HEK293T (cell line): ENCODE measurements at regions not wholly inside any gene's neighbourhood (a gene's known extent, or its start where the extent isn't known, plus 50 kb on each side); places are given as distances from the start of the nearest gene placed in this dataset.
A peak's percentile ranks its signal among the peaks of the same experiment; 100 is the strongest.

Experiments
- CTCF ChIA-PET: fragments of 350-600 bp; formaldehyde crosslinking; extraction: SDS; loops from one replicate; lab custom pipeline; 2021; ENCODE audit warnings: antibody characterized with exemption, inconsistent platforms; lab: Yijun Ruan, JAX
- POLR2A ChIA-PET: fragments of 350-600 bp; formaldehyde crosslinking; extraction: SDS; loops from one replicate; lab custom pipeline; 2020; ENCODE audit warnings: antibody characterized with exemption, inconsistent platforms; lab: Yijun Ruan, JAX
- DNase-seq: peaks from one replicate; pipeline ENCODE4 v3.0.0; 2012; ENCODE audit warnings: mixed read lengths; ENCODE audit errors: extremely low spot score
- ARNT ChIP-seq: fragments of 450-650 bp; IDR thresholded peaks from 2 replicates; pipeline ENCODE4 v1.6.1; 2017; ENCODE audit warnings: mild to moderate bottlenecking
- BHLHE40 ChIP-seq: fragments of 450-650 bp; IDR thresholded peaks from 2 replicates; pipeline ENCODE4 v1.6.1; 2016; ENCODE audit warnings: mild to moderate bottlenecking, moderate library complexity, borderline replicate concordance
- CTBP1 ChIP-seq: fragments of 450-650 bp; IDR thresholded peaks from 2 replicates; pipeline ENCODE4 v1.6.1; 2016; ENCODE audit warnings: borderline replicate concordance
- ELF4 ChIP-seq: fragments of 450-650 bp; IDR thresholded peaks from 2 replicates; pipeline ENCODE4 v1.6.1; 2017; ENCODE audit warnings: antibody characterized with exemption
- FOXA1 ChIP-seq: fragments of 450-650 bp; IDR thresholded peaks from 2 replicates; pipeline ENCODE4 v1.6.1; 2016; ENCODE audit warnings: mild to moderate bottlenecking
- FOXK2 ChIP-seq: fragments of 450-650 bp; IDR thresholded peaks from 2 replicates; pipeline ENCODE4 v1.6.1; 2016; ENCODE audit warnings: mild to moderate bottlenecking
- FOXM1 ChIP-seq: fragments of 450-650 bp; IDR thresholded peaks from 2 replicates; pipeline ENCODE4 v1.6.1; 2017; ENCODE audit warnings: mild to moderate bottlenecking, borderline replicate concordance
- HDGF ChIP-seq: fragments of 450-650 bp; IDR thresholded peaks from 2 replicates; pipeline ENCODE4 v1.6.1; 2017; ENCODE audit warnings: antibody characterized with exemption, borderline replicate concordance
- L3MBTL2 ChIP-seq: fragments of 450-650 bp; conservative IDR thresholded peaks from 2 replicates; pipeline ENCODE4 v1.6.1; 2016; ENCODE audit warnings: mild to moderate bottlenecking
- LEF1 ChIP-seq: fragments of 450-650 bp; IDR thresholded peaks from 2 replicates; pipeline ENCODE4 v1.6.1; 2017; ENCODE audit warnings: mild to moderate bottlenecking, borderline replicate concordance
- NFRKB ChIP-seq: fragments of 450-650 bp; IDR thresholded peaks from 2 replicates; pipeline ENCODE4 v1.6.1; 2016; ENCODE audit warnings: mild to moderate bottlenecking, moderate library complexity
- SP1 ChIP-seq: fragments of 450-650 bp; IDR thresholded peaks from 2 replicates; pipeline ENCODE4 v1.6.1; 2017
- SUZ12 ChIP-seq: fragments of 450-650 bp; IDR thresholded peaks from 2 replicates; pipeline ENCODE4 v1.6.1; 2016; ENCODE audit warnings: mild to moderate bottlenecking
- TARDBP ChIP-seq: fragments of 450-650 bp; IDR thresholded peaks from 2 replicates; pipeline ENCODE4 v1.6.1; 2016
- ZNF384 ChIP-seq: fragments of 450-650 bp; IDR thresholded peaks from 2 replicates; pipeline ENCODE4 v1.6.1; 2016
- TF ChIP-seq, protein P1 (sequence below): fragments of 450-650 bp; IDR thresholded peaks from 2 replicates; pipeline ENCODE4 v1.6.1; 2016

- TF ChIP-seq ZNF384 (no peak), LEF1 (no peak), ELF4 (no peak), FOXA1 (no peak), L3MBTL2 (no peak), HDGF (no peak), BHLHE40 (no peak), SUZ12 (no peak), NFRKB (no peak), TARDBP (no peak), CTBP1 (no peak), ARNT (no peak), SP1 (no peak), FOXK2 (no peak), FOXM1 (no peak)
- TF ChIP-seq, protein P1, sequence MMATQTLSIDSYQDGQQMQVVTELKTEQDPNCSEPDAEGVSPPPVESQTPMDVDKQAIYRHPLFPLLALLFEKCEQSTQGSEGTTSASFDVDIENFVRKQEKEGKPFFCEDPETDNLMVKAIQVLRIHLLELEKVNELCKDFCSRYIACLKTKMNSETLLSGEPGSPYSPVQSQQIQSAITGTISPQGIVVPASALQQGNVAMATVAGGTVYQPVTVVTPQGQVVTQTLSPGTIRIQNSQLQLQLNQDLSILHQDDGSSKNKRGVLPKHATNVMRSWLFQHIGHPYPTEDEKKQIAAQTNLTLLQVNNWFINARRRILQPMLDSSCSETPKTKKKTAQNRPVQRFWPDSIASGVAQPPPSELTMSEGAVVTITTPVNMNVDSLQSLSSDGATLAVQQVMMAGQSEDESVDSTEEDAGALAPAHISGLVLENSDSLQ = no peak
- ChIA-PET CTCF (interaction anchor here (0.6 to 0.8 kb wide), 3 partner anchors 15 to 930 kb away, joined by 3 read pairs; no protein-coding TSS in a partner anchor), POLR2A (no interaction called here)
- no peak for DNase-seq
Measured at GRCh38 chr4:53914313-53915016, 149.9 kb downstream of the CHIC2 start.

DNA sequence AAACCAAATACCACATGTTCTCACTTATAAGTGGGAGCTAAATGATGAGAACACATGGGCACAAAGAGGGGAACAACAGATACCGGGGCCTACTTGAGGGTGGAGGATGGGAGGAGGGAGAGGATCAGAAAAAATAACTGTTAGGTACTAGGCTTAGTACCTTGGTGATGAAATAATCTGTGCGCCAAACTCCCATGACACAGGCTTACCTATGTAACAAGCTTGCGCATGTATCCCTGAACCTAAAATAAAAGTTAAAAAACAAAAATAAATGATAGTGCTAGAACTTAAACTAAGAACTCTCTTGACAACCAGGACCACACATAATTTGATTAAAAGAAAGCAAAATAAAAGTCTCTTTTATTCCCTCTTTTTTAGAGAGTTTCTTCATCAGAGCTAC lies 150.6 kb downstream of the CHIC2 start:
- POLR2A ChIA-PET = no interaction called here

DNA sequence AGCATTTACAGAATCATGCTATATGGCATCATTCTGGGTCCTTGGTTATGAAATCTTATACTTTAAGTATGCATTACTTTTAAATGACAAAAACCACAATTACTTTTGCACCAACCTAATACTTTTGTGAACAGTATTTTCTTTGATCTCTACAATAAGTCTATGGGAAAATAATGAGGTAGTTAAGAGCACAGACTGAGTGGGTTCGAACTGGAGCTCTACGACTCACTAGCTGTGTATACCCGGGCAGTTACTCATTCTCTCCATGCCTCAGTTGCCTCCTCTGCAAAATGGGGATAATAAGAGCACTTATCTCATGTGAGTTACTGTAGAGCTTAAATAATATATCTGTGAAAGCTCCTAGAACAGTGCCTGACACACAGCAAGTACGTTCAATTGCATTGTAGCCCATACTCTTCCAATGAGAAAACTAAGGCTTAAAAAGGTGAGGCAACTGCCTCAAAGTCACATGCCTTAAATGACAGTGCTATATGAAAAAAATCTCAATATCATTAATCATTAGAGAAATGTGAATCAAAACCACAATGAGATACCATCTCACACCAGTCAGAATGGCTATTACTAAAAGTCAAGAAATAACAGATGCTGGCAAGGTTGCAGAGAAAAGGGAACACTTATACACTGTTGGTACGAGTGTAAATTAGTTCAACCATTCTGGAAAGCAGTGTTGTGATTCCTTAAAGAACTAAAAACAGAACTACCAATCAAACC lies 151.5 kb downstream of the CHIC2 start:
- TF ChIP-seq FOXK2 (no peak), FOXM1 (no peak), SP1 (no peak), FOXA1 (no peak)
- ChIA-PET POLR2A (no interaction called here), CTCF (interaction anchor here (0.5 to 1.9 kb wide), 2 partner anchors 303 to 321 kb away, joined by 5 to 6 read pairs; no protein-coding TSS in a partner anchor)

More for the DNA sequence above, 150.6 kb downstream of the CHIC2 start:
- no peak for TF ChIP-seq SUZ12
- no peak for TF ChIP-seq L3MBTL2
- TF ChIP-seq HDGF = no peak
- TF ChIP-seq LEF1 = no peak
- no peak for TF ChIP-seq ZNF384
- TF ChIP-seq ELF4 = no peak
- no peak for TF ChIP-seq SP1
- no peak for TF ChIP-seq FOXA1
- no peak for TF ChIP-seq TARDBP
- TF ChIP-seq BHLHE40 = no peak
- no peak for TF ChIP-seq FOXK2
- TF ChIP-seq, protein P1 = no peak
- TF ChIP-seq ARNT = no peak
- TF ChIP-seq CTBP1 = no peak
- no peak for TF ChIP-seq NFRKB
- TF ChIP-seq FOXM1 = no peak
- DNase-seq = no peak
- CTCF ChIA-PET = interaction anchor here (0.6 to 0.8 kb wide), 2 partner anchors 8 to 320 kb away, joined by 3 read pairs; no protein-coding TSS in a partner anchor

DNA sequence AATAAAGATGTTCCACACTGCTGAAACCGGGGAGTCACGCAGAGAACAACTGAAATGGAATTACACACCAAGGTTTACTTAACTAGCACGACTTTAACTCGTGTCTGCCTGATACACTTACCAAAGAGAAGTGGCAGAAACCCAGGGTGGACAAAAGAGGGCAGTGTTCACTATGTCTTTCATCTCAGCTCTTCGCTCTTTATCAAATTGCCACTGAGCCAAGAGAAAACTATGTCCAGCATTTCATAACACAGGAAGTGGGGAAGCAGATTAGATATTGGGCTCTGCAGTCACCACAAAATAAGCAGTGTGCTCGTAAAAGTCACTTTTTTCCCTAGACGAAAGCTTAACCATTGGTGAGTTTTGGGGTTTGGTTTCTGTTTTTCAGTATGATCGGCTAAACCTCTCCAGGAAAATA lies 155.7 kb downstream of the CHIC2 start:
- ChIA-PET POLR2A (interaction anchor here (1.7 kb wide), 1 partner anchor 311 kb away, joined by 3 read pairs; no protein-coding TSS in a partner anchor), CTCF (interaction anchor here (0.9 to 2.9 kb wide), 8 partner anchors 13 to 325 kb away, joined by 3 to 19 read pairs (median 4); no protein-coding TSS in a partner anchor)
- TF ChIP-seq ARNT = no peak
- no peak for TF ChIP-seq CTBP1
- no peak for TF ChIP-seq LEF1
- TF ChIP-seq NFRKB = no peak
- TF ChIP-seq, protein P1 = no peak
- TF ChIP-seq L3MBTL2 = no peak
- TF ChIP-seq ELF4 = no peak
- TF ChIP-seq HDGF = no peak
- TF ChIP-seq SP1 = no peak
- no peak for TF ChIP-seq BHLHE40
- TF ChIP-seq FOXK2 = no peak
- TF ChIP-seq SUZ12 = no peak
- no peak for TF ChIP-seq FOXA1
- no peak for TF ChIP-seq TARDBP
- TF ChIP-seq ZNF384 = no peak
- DNase-seq = peak; percentile 63

More for the DNA sequence above, 151.5 kb downstream of the CHIC2 start:
- DNase-seq = no peak

DNA sequence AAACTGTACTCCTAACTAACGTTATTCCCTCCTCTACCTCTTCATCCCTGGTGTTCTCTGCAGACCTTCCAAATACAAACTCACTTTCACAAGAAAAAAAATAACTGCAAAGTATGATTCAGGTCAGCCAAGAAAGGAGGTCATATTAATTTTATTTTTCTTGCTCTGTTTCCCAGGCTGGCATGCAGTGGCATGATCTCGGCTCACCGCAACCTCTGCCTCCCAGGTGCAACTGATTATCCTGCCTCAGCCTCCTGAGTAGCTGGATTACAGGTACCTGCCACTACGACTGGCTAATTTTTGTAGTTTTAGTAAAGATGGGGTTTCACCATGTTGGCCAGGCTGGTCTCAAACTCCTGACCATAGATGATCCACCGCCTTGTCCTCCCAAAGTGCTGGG lies 156.6 kb downstream of the CHIC2 start:
- no peak for TF ChIP-seq FOXA1
- no peak for TF ChIP-seq L3MBTL2
- no peak for TF ChIP-seq CTBP1
- no peak for TF ChIP-seq SP1
- TF ChIP-seq ZNF384 = no peak
- no peak for TF ChIP-seq SUZ12
- no peak for TF ChIP-seq FOXM1
- TF ChIP-seq ELF4 = no peak
- ChIA-PET CTCF (interaction anchor here (0.6 to 2.9 kb wide), 5 partner anchors 14 to 326 kb away, joined by 3 to 19 read pairs (median 4); no protein-coding TSS in a partner anchor), POLR2A (interaction anchor here (1.7 kb wide), 1 partner anchor 312 kb away, joined by 3 read pairs; no protein-coding TSS in a partner anchor)
- no peak for DNase-seq
